ENCODE measurements at regions not wholly inside any gene's neighbourhood (a gene's known extent, or its start where the extent isn't known, plus 50 kb on each side); places are given as distances from the start of the nearest gene placed in this dataset.
"Not testable (repeated sequence)": the region's sequence is repeated elsewhere in the genome, so short reads cannot be mapped to it uniquely, and the experiment has no call there.

DNA sequence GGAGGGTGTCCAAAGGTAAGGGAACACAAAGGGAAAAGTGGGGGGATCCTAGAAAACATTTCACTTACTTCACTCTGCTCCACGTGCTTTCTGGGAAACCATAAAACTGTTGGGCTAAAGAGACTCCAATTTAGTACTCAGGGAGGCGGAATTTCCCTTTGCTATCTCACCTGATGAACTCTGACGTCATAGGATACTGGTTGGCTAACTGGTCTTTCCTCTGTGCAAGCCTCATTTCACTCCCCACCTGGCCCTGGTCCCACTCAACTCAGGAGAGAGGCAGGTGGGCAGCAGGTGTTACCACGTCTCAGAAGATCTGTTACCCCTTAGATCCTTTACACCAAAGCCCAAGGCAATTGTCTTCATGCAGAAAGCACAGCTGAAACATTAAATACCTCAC is 51.8 kb upstream of the PMAIP1 start:
- DNase-seq (ENCODE audit: low read depth, low spot score), result no peak
- TF ChIP-seq EZH2 (IDR thresholded peaks at IDR 0.05) (no peak), POLR2AphosphoS5 (IDR thresholded peaks at IDR 0.05; ENCODE audit: borderline replicate concordance, low read depth, low read length) (no peak), FOXP2 (optimal IDR thresholded peaks at IDR 0.05; ENCODE audit: control extremely low read depth, extremely low read length, insufficient read depth) (no peak)

DNA sequence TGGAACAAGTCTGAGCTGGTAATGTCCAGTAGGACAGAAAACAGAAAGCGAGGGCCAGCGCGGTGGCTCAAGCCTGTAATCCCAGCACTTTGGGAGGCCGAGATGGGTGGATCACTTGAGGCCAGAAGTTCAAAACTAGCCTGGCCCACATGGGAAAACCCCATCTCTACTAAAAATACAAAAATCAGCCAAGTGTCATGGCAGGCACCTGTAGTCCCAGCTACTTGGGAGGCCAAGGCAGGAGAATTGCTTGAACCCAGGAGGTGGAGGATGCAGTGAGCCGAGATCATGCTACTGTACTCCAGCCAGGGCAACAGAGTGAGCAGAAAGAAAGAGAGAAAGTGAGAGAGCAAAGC is 52.3 kb upstream of the PMAIP1 start:
- H3K27ac ChIP-seq; H3K4me3 ChIP-seq; H3K36me3 ChIP-seq (ENCODE audit: insufficient read depth, low read length); H3K9me3 ChIP-seq (ENCODE audit: low read depth, low read length); DNase-seq (ENCODE audit: low read depth, low spot score); H3K9ac ChIP-seq (ENCODE audit: insufficient read length): not testable (repeated sequence)

More for the DNA sequence above, 51.8 kb upstream of the PMAIP1 start:
- Histone ChIP-seq H3K36me3 (ENCODE audit: insufficient read depth, low read length) (no peaks in the 10 kb centered on the region), H3K9me3 (ENCODE audit: low read depth, low read length) (no peaks in the 10 kb centered on the region), H3K27ac (no peak overlapping the region), H3K9ac (ENCODE audit: insufficient read length) (no peak overlapping the region), H3K4me3 (no peak overlapping the region)

DNA sequence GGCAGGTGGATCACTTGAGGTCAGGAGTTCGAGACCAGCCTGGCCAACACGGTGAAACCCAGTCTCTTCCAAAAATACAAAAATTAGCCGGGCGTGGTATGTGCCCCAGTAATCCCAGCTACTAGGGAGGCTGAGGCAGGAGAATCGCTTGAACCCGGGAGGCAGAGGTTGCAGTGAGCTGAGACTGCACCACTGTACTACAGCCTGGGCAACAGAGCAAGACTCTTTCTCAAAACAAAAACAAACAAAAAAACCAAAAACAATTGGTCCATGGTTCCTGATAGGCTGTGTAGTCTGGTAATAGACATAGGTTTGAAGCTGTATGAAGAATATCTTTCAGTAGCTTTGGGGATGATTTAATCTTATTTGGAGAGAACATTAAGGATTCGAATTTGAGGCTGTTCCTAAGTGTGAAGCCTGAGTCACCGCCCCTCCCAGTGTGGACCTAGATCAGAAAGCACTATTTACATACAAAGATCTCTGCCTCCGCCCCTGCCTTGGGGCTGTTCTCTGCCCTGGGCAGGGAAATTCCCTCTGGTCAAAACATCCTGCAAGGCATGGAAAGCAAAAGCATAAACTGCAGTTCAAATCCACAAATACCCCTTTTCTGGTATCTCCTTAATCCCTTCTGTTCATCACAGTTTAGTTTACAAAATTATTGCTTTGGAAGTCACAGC is 52.8 kb upstream of the PMAIP1 start:
- H3K27ac ChIP-seq, result no peak overlapping the region
- no peak for DNase-seq (ENCODE audit: low read depth, low spot score)
- H3K9me3 ChIP-seq (ENCODE audit: low read depth, low read length), result no peaks in the 10 kb centered on the region
- no peak for TF ChIP-seq EZH2 (IDR thresholded peaks at IDR 0.05)
- no peak for TF ChIP-seq FOXP2 (optimal IDR thresholded peaks at IDR 0.05; ENCODE audit: control extremely low read depth, extremely low read length, insufficient read depth)
- no peak for TF ChIP-seq POLR2AphosphoS5 (IDR thresholded peaks at IDR 0.05; ENCODE audit: borderline replicate concordance, low read depth, low read length)
- H3K4me3 ChIP-seq, result no peak overlapping the region
- no peak overlapping the region for H3K9ac ChIP-seq (ENCODE audit: insufficient read length)
- no peaks in the 10 kb centered on the region for H3K36me3 ChIP-seq (ENCODE audit: insufficient read depth, low read length)

DNA sequence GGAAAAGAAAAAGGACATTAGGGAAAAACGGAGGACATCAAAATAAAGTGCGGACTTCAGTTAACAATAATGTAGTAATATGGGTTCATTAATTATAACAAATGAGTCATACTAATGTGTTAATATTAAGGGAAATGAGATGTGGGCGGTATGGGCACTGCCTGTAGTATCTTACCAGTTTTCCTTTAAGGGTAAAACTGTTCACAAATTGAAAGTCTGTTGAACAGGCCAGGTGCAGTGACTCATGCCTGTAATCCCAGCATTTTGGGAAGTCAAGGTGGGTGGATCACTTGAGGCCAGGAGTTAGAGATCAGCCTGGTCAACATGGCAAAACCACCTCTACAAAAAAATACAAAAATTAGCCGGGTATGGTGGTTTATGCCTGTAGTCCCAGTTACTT is 56.8 kb upstream of the PMAIP1 start:
- Histone ChIP-seq H3K27ac (no peak overlapping the region), H3K9me3 (ENCODE audit: low read depth, low read length) (no peaks in the 10 kb centered on the region), H3K9ac (ENCODE audit: insufficient read length) (no peak overlapping the region), H3K4me3 (no peak overlapping the region), H3K36me3 (ENCODE audit: insufficient read depth, low read length) (no peaks in the 10 kb centered on the region)
- no peak for TF ChIP-seq EZH2 (IDR thresholded peaks at IDR 0.05)
- DNase-seq (ENCODE audit: low read depth, low spot score), result no peak

DNA sequence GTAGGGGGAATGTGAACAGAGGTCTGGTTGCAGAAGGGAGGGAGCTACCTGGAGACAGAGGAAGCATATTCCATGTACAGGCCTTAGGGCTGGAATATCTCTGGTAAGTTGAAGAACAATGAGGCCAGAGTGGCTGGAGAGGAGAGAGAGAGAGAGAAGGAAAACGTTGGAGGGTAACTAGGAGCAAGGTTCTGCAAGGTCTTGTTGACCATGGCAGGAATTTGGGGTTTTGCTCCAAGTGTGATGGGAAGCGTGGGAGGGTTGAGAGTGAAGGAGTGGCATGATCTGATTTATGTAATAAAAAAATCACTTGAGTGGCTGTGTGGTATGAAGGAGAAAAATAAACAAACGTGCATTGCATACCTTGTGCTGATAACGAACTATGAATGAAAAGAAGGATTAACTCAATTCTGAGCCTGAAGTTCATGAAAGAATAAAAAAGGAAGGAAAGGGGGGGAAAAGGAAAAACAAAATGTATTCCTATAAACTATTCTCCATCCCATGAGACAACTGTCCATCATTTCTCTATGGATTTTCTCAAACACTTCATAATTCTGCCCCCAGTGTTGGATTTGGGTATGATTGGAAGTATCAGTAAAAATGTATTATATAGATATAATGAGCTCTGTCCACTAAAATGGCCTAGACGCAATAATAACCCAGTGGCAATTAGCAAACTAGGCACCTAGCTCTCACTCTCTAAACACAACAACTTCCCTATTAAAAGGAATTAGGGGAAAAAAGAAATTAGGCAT is 59.7 kb upstream of the PMAIP1 start:
- Histone ChIP-seq H3K9ac (ENCODE audit: insufficient read length) (no peak overlapping the region), H3K27ac (no peak overlapping the region), H3K9me3 (ENCODE audit: low read depth, low read length) (no peaks in the 10 kb centered on the region), H3K4me3 (no peak overlapping the region), H3K36me3 (ENCODE audit: insufficient read depth, low read length) (no peaks in the 10 kb centered on the region)
- TF ChIP-seq POLR2AphosphoS5 (IDR thresholded peaks at IDR 0.05; ENCODE audit: borderline replicate concordance, low read depth, low read length), result no peak
- no peak for TF ChIP-seq FOXP2 (optimal IDR thresholded peaks at IDR 0.05; ENCODE audit: control extremely low read depth, extremely low read length, insufficient read depth)
- TF ChIP-seq EZH2 (IDR thresholded peaks at IDR 0.05), result no peak
- DNase-seq (ENCODE audit: low read depth, low spot score), result no peak

DNA sequence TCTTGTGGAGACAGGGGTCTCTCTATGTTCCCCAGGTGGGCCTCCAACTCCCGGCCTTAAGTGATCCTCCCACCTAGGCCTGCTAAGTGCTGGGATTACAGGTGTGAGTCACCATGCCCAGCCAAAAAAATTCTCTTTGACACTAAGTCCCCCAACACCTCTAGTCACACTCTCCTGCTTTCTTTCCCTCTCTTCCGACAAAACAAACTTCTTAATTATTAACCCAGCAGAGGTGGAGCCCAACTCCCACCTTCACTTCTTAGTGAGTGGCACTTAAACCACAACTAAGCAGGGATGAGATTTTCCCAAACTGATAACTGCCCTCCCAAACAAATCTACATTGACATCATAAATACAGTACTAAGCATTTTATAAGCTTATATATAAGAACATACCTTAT is 60.5 kb upstream of the PMAIP1 start:
- no peak for DNase-seq (ENCODE audit: low read depth, low spot score)
- Histone ChIP-seq H3K9ac (ENCODE audit: insufficient read length) (no peak overlapping the region), H3K27ac (no peak overlapping the region), H3K9me3 (ENCODE audit: low read depth, low read length) (no peaks in the 10 kb centered on the region), H3K4me3 (no peak overlapping the region), H3K36me3 (ENCODE audit: insufficient read depth, low read length) (no peaks in the 10 kb centered on the region)
- TF ChIP-seq FOXP2 (optimal IDR thresholded peaks at IDR 0.05; ENCODE audit: control extremely low read depth, extremely low read length, insufficient read depth) (no peak), EZH2 (IDR thresholded peaks at IDR 0.05) (no peak), POLR2AphosphoS5 (IDR thresholded peaks at IDR 0.05; ENCODE audit: borderline replicate concordance, low read depth, low read length) (no peak)

DNA sequence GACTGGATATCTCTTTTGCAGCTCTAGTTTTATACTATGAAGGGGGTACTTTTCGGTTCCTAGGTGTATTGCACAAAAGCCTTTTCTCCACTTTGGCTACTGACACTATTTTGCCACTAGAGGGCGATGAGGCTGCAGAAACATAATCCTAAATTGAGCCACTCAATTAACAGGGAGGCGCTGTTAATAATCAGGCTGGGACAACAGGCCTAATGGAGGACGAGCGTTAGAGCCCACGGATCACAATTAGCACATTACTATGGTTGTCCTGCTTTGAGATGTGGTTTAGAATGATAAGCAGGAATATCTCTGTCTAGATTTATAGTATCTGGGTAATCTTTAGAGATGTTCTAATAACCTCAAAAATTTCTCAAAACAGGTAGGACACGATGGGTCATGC is 62.2 kb upstream of the PMAIP1 start:
- Histone ChIP-seq H3K9ac (ENCODE audit: insufficient read length) (no peak overlapping the region), H3K36me3 (ENCODE audit: insufficient read depth, low read length) (no peaks in the 10 kb centered on the region), H3K9me3 (ENCODE audit: low read depth, low read length) (no peaks in the 10 kb centered on the region), H3K27ac (no peak overlapping the region), H3K4me3 (no peak overlapping the region)
- TF ChIP-seq EZH2 (IDR thresholded peaks at IDR 0.05) (no peak), POLR2AphosphoS5 (IDR thresholded peaks at IDR 0.05; ENCODE audit: borderline replicate concordance, low read depth, low read length) (no peak), FOXP2 (optimal IDR thresholded peaks at IDR 0.05; ENCODE audit: control extremely low read depth, extremely low read length, insufficient read depth) (no peak)
- DNase-seq (ENCODE audit: low read depth, low spot score), result peak; percentile 52

DNA sequence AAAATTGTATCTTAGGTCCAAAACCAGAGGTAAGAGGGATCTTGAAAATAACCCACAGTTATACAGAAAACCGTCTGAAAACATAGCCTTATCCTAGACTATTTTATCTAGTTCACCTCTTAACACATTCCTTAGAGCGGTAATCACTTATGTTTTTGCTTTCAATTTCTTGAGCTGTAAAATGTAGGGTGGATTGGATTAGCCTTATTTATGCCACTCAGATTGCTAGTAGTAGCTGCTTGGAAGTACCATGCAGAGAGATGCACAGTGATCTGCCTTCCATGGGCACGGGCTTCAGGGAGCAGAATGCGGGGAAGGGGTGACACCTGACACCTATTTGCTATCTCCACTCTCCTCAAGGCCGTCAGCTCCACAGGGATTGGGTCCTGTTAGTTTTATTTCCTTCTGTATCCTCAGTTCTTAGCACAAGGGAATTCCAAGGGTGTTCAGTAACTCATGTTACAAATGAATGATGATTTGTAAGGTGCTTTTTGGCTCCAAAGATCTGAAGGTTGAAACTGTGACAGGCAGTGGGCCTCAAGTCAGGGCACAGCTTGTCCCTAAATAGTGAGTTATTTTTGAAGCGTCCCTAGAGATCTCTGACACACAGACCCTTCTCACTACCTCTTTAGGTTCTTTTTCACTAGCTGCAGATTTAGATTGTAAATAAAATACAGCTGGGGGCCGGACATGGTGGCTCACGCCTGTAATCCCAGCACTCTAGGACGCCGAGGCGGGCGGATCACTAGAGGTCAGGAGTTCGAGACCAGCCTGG is 64.0 kb upstream of the PMAIP1 start:
- Histone ChIP-seq H3K9me3 (ENCODE audit: low read depth, low read length) (no peaks in the 10 kb centered on the region), H3K27ac (no peak overlapping the region), H3K9ac (ENCODE audit: insufficient read length) (no peak overlapping the region), H3K4me3 (no peak overlapping the region), H3K36me3 (ENCODE audit: insufficient read depth, low read length) (no peaks in the 10 kb centered on the region)
- TF ChIP-seq EZH2 (IDR thresholded peaks at IDR 0.05), result no peak
- TF ChIP-seq POLR2AphosphoS5 (IDR thresholded peaks at IDR 0.05; ENCODE audit: borderline replicate concordance, low read depth, low read length), result no peak
- no peak for TF ChIP-seq FOXP2 (optimal IDR thresholded peaks at IDR 0.05; ENCODE audit: control extremely low read depth, extremely low read length, insufficient read depth)
- DNase-seq (ENCODE audit: low read depth, low spot score), result no peak

Measured in SK-N-MC (cell line).